ENCODE measurements at regions not wholly inside any gene's neighbourhood (a gene's known extent, or its start where the extent isn't known, plus 50 kb on each side); places are given as distances from the start of the nearest gene placed in this dataset.
A peak's percentile ranks its signal among the peaks of the same experiment; 100 is the strongest.

- TF ChIP-seq CTCF (IDR thresholded peaks at IDR 0.05; ENCODE audit: insufficient read depth, low read length) (no peak), REST (IDR thresholded peaks at IDR 0.05; ENCODE audit: insufficient replicate concordance, low read depth) (peak; percentile 82), POLR2AphosphoS5 (IDR thresholded peaks at IDR 0.05; ENCODE audit: low read depth) (no peak), GABPA (IDR thresholded peaks at IDR 0.05; ENCODE audit: low read depth) (no peak), SPI1 (IDR thresholded peaks at IDR 0.05; ENCODE audit: borderline replicate concordance, low read depth) (no peak)
Measured at GRCh38 chr20:60921022-60921622, 330.9 kb upstream of the CDH4 start.

Data from HL-60 (cell line).